ENCODE measurements at regions not wholly inside any gene's neighbourhood (a gene's known extent, or its start where the extent isn't known, plus 50 kb on each side); places are given as distances from the start of the nearest gene placed in this dataset.

DNA sequence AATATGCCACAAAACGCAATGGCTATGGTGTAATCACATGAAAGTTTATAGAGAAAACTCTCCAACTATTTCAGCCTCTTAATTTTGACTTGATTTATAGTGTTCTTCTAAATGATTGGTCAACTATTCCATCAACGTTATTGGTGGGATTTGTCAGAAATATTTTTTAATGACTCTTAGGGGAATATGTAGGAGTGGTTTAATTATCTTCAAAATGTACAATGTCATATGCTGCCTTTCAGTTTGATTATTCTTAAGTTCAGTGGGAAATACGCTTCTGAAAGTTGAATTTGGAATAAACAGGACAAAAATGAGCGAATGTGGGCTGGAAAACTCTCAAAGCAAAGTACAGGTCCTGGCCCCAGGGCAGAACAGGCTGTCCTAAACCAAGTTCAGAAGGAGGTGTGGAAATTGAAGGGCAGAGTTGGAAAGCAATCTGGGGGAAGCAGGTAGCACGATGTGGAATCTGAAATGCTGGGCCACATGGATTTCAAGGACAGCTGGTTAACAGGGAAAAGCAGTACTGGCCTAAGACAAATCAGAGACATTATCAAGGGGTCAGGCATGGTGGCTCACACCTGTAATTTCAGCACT lies 60.8 kb upstream of the MYCBP2 start:
- TF ChIP-seq EZH2phosphoT487 (IDR thresholded peaks at IDR 0.05; ENCODE audit: low read depth), result no peak
- no peak for TF ChIP-seq CTCF (IDR thresholded peaks at IDR 0.05; ENCODE audit: low read depth, low read length)
